Activated T-cell treated with anti-CD3 and anti-CD28 coated beads, Interleukin-2, amount 50 U/mL, for 72 hours (primary cell): ENCODE measurements at regions not wholly inside any gene's neighbourhood (a gene's known extent, or its start where the extent isn't known, plus 50 kb on each side); places are given as distances from the start of the nearest gene placed in this dataset.
"Not testable (repeated sequence)": the region's sequence is repeated elsewhere in the genome, so short reads cannot be mapped to it uniquely, and the experiment has no call there.

Experiments used
- ATAC-seq, 2 donors: fragments of 150-1000 bp; cut with Tn5 transposase; replicated peaks in 1 of 2; 2 replicates each; pipeline ENCODE4 v1.10.0; 2021; ENCODE audit warnings: moderate library complexity in 2 of 2, mild to moderate bottlenecking in 1 of 2
- DNase-seq, 2 donors: peaks; one replicate each; pipeline ENCODE4 v3.0.0; 2021 to 2022; ENCODE audit warnings: mixed read lengths in 1 of 2
- H3K27ac Mint-ChIP-seq: one replicate; pipeline ENCODE4 v1.8.0; 2022; ENCODE audit warnings: mild to moderate bottlenecking, moderate library complexity, mixed read lengths
- H3K27me3 Mint-ChIP-seq: one replicate; pipeline ENCODE4 v1.8.0; 2022; ENCODE audit warnings: low read depth, mixed read lengths
- H3K36me3 Mint-ChIP-seq, 2 donors: one replicate each; pipeline ENCODE4 v1.8.0; 2022; ENCODE audit warnings: mixed read lengths in 2 of 2, mild to moderate bottlenecking in 1 of 2; ENCODE audit not compliant: insufficient read depth in 2 of 2
- H3K4me1 Mint-ChIP-seq: one replicate; pipeline ENCODE4 v1.8.0; 2022; ENCODE audit warnings: low read depth, mixed read lengths
- H3K4me3 Mint-ChIP-seq, 2 donors: one replicate each; pipeline ENCODE4 v1.8.0; 2022; ENCODE audit warnings: mild to moderate bottlenecking in 2 of 2, mixed read lengths in 2 of 2, moderate library complexity in 2 of 2
- H3K9me3 Mint-ChIP-seq, 2 donors: one replicate each; pipeline ENCODE4 v1.8.0; 2022; ENCODE audit warnings: mixed read lengths in 2 of 2

GRCh38 chr5:56301069-56301468 is 67.9 kb upstream of the ANKRD55 start:
- Mint-ChIP-seq H3K4me3 (no peak overlapping the region), H3K4me1 (peaks cover 6% of the 10 kb centered on the region), H3K27me3 (no peaks in the 10 kb centered on the region), H3K9me3 (no peaks in the 10 kb centered on the region), H3K36me3 (no peaks in the 10 kb centered on the region), H3K27ac (no peak overlapping the region)
- DNase-seq (no peak), ATAC-seq (no peak)

GRCh38 chr5:56299212-56299611 is 66.1 kb upstream of the ANKRD55 start:
- ATAC-seq: no peak
- peaks cover 6% of the 10 kb centered on the region for H3K4me1 Mint-ChIP-seq
- no peak for DNase-seq
- H3K36me3 Mint-ChIP-seq: no peaks in the 10 kb centered on the region
- H3K9me3 Mint-ChIP-seq: peaks cover 0 to 2% of the 10 kb centered on the region in 2 donors
- H3K4me3 Mint-ChIP-seq: no peak overlapping the region
- H3K27ac Mint-ChIP-seq: no peak overlapping the region
- no peaks in the 10 kb centered on the region for H3K27me3 Mint-ChIP-seq

GRCh38 chr5:56298336-56299090 is 65.4 kb upstream of the ANKRD55 start:
- Mint-ChIP-seq H3K27ac (peak overlapping the region; percentile 42), H3K4me1 (peaks cover 10% of the 10 kb centered on the region), H3K9me3 (peaks cover 0 to 2% of the 10 kb centered on the region in 2 donors), H3K4me3 (no peak overlapping the region), H3K36me3 (no peaks in the 10 kb centered on the region), H3K27me3 (no peaks in the 10 kb centered on the region)
- DNase-seq (no peak), ATAC-seq (no peak)

- no peak overlapping the region for H3K4me3 Mint-ChIP-seq
- no peaks in the 10 kb centered on the region for H3K27me3 Mint-ChIP-seq
- no peak overlapping the region for H3K27ac Mint-ChIP-seq
- peaks cover 0 to 2% of the 10 kb centered on the region in 2 donors for H3K9me3 Mint-ChIP-seq
- DNase-seq: no peak
- H3K36me3 Mint-ChIP-seq: no peaks in the 10 kb centered on the region
- no peak for ATAC-seq
- peaks cover 13% of the 10 kb centered on the region for H3K4me1 Mint-ChIP-seq
Observed at GRCh38 chr5:56297851-56298250, 64.7 kb upstream of the ANKRD55 start.

GRCh38 chr5:56295311-56295710 is 62.2 kb upstream of the ANKRD55 start:
- not testable (repeated sequence) for ATAC-seq, H3K27ac Mint-ChIP-seq, H3K9me3 Mint-ChIP-seq, H3K27me3 Mint-ChIP-seq, H3K36me3 Mint-ChIP-seq, H3K4me3 Mint-ChIP-seq, DNase-seq
- H3K4me1 Mint-ChIP-seq: peaks cover 13% of the 10 kb centered on the region

- Mint-ChIP-seq H3K36me3 (no peaks in the 10 kb centered on the region), H3K9me3 (peaks cover 0 to 3% of the 10 kb centered on the region in 2 donors), H3K27me3 (no peaks in the 10 kb centered on the region), H3K4me1 (peaks cover 13% of the 10 kb centered on the region), H3K4me3 (no peak overlapping the region), H3K27ac (no peak overlapping the region)
- ATAC-seq: no peak
- DNase-seq: no peak
Observed at GRCh38 chr5:56294354-56294753, 61.2 kb upstream of the ANKRD55 start.

GRCh38 chr5:56292874-56293273 is 59.7 kb upstream of the ANKRD55 start:
- not testable (repeated sequence) for DNase-seq, H3K9me3 Mint-ChIP-seq, ATAC-seq, H3K27ac Mint-ChIP-seq, H3K27me3 Mint-ChIP-seq, H3K36me3 Mint-ChIP-seq, H3K4me3 Mint-ChIP-seq
- H3K4me1 Mint-ChIP-seq: peaks cover 13% of the 10 kb centered on the region

DNA sequence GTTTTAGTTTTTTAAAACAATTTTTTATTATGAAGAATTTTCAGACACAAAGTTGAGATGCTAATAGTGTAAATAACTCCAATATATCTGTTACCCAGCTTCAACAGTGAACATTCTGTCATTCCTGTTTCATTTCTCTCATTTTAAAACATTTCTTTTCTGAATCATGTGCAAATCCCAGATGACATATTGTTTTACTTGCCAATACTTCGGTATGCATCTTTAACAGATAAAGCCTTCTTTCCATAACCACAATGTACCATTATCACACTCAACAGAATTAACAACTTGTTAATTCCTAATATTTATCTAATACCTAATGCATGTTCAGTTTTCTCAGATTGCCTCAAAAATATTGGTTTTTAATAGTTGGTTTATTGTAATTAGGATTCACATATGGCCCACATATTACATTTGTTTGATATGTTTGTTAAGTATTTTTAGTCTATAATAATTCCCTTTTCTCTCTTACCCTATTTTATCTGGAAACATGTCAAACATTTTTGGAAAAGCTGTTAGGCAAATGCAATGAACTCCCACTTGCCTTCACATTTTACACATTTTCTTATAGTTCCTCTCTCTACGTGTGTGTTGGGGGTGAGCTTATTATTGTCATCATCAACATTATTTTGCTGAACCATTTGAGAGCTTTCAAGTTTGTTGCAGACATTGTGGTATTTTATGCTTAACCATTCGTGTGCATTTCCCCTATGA is 58.7 kb upstream of the ANKRD55 start:
- no peak for DNase-seq
- Mint-ChIP-seq H3K36me3 (no peaks in the 10 kb centered on the region), H3K4me1 (peaks cover 13% of the 10 kb centered on the region), H3K27ac (no peak overlapping the region), H3K27me3 (no peaks in the 10 kb centered on the region), H3K4me3 (no peak overlapping the region), H3K9me3 (peaks cover 0 to 3% of the 10 kb centered on the region in 2 donors)
- ATAC-seq: no peak

- Mint-ChIP-seq H3K4me1 (peaks cover 13% of the 10 kb centered on the region), H3K36me3 (no peaks in the 10 kb centered on the region), H3K27ac (no peak overlapping the region), H3K27me3 (no peaks in the 10 kb centered on the region), H3K9me3 (peaks cover 0 to 3% of the 10 kb centered on the region in 2 donors), H3K4me3 (no peak overlapping the region)
- no peak for ATAC-seq
- no peak for DNase-seq
Observed at GRCh38 chr5:56291079-56291643, 58.0 kb upstream of the ANKRD55 start.

DNA sequence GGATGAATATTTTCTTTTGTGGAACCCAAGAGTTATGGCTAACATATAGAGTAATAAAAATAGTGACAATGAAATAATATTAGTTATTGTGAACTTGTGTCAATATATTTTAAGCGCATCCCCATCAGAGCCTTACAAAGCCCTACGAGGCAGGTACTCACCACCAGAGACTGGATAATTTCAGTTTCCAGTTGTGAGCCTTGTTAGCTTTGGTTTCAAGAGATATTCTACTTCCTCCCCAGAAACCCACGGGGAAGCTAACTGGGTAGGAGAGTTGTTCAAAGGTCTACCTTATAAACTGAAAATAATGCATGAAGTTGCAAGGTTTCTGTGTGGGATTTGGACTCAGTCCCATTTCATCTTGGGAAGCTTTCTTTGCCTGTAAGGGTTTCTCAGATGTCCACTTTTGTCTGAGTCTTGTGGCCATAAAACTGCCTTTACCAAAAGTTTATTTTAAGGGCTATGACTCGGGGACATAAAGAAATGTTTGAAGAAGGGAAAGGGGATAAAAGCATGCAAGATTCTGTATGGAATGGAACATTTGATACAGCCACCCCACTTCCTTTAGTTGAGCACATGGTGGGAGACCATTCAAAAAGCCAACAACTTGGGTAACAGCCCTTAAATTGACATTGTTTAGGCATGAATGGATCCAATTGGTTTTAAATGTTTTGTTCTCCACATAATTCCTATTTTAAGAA is 57.4 kb upstream of the ANKRD55 start:
- Mint-ChIP-seq H3K9me3 (peaks cover 0 to 3% of the 10 kb centered on the region in 2 donors), H3K27ac (no peak overlapping the region), H3K27me3 (no peaks in the 10 kb centered on the region), H3K4me1 (peaks cover 13% of the 10 kb centered on the region), H3K36me3 (no peaks in the 10 kb centered on the region), H3K4me3 (no peak overlapping the region)
- no peak for ATAC-seq
- DNase-seq: no peak

DNA sequence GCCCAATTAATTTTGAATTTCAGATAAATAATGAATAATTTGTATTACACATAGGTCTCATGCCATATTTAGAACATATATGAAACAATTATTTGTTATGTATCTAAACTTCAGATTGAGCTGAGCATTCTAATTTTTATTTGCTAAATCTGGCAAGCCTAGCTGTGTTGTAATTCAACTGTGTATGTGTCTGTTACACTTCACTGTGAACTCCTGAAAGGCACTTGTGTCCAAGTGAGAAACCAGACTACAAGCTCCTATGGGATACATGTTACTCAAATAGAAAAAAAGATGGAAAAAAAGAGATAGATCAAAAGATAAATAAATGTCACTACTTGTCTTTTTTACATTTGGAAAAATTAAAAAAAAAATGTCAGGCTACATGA is 56.5 kb upstream of the ANKRD55 start:
- H3K4me1 Mint-ChIP-seq: peaks cover 13% of the 10 kb centered on the region
- H3K4me3 Mint-ChIP-seq: no peak overlapping the region
- H3K27ac Mint-ChIP-seq: no peak overlapping the region
- H3K36me3 Mint-ChIP-seq: no peaks in the 10 kb centered on the region
- DNase-seq (no peak), ATAC-seq (no peak)
- peaks cover 0 to 3% of the 10 kb centered on the region in 2 donors for H3K9me3 Mint-ChIP-seq
- H3K27me3 Mint-ChIP-seq: no peaks in the 10 kb centered on the region

DNA sequence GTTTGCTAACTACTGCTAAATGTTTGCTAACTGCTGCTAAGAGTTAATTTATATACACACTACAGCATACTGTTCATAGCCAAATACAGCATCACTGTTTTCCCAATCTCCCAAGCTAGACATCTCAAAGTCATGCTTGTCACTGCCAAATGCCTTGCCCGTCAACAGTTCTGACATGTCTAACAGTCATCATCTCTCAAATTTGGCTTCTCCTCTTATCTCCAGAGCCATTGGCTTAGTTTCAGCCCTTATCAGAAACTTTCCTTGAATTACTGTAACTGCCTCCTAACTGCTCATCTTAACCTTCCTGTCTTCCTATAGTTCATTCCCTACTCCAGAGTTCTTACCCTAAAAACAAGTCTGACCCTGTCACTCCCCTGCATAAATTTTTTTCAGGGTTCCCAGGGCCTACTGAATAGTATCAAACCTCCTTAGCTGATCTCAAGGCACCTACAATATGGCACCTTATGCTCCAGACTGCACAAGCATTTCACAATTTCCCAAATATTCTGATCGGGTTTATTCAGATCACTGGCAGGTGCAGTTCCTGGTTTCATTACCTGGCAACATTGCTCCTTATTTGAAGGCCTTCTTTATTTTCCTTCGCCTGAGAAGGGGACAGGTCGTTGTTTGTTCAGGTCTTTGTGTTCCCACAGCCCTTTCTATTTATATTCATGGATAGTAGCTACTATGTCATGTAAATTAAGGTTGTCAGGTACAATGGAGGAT is 55.9 kb upstream of the ANKRD55 start:
- Mint-ChIP-seq H3K9me3 (peaks cover 0 to 1% of the 10 kb centered on the region in 2 donors), H3K27ac (no peak overlapping the region)

More for the DNA sequence above, 55.9 kb upstream of the ANKRD55 start:
- ATAC-seq (no peak), DNase-seq (no peak)
- Mint-ChIP-seq H3K36me3 (no peaks in the 10 kb centered on the region), H3K4me1 (peaks cover 13% of the 10 kb centered on the region), H3K27me3 (no peaks in the 10 kb centered on the region), H3K4me3 (no peak overlapping the region)
